Epithelial cell of proximal tubule (primary cell): ENCODE measurements at regions not wholly inside any gene's neighbourhood (a gene's known extent, or its start where the extent isn't known, plus 50 kb on each side); places are given as distances from the start of the nearest gene placed in this dataset.

Experiments used
- DNase-seq: peaks from one replicate; pipeline ENCODE4 v3.0.0-alpha.2; 2011; ENCODE audit warnings: low read depth
- H3K4me3 ChIP-seq: 2 replicates; pipeline ENCODE4 v1.5.1; 2011; ENCODE audit warnings: low read depth, mild to moderate bottlenecking, low read length
- CTCF ChIP-seq: conservative IDR thresholded peaks from 2 replicates; pipeline ENCODE4 v1.5.1; 2012; ENCODE audit warnings: low read depth, mild to moderate bottlenecking, low read length

DNA sequence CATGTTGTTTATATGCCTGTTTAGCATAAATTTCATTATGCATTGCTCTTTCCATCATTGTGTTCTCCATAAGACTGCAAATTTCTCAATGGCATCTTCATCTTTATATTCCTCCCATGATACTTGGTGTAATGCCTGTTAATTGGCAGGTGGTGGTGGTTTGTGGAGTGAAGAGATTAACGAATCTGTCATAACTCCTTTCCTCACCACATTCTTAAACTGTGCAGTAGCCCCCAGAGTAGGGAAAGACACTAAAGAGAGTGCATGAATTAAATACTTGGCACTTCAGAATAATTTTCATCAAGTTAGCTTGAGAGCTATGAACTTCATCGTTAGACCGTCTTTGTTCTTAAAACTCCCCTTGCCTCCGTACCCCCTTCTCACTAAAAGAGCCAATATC is 329.7 kb downstream of the HS3ST3B1 start:
- no peak for DNase-seq
- TF ChIP-seq CTCF, result no peak
- no peak overlapping the region for H3K4me3 ChIP-seq

DNA sequence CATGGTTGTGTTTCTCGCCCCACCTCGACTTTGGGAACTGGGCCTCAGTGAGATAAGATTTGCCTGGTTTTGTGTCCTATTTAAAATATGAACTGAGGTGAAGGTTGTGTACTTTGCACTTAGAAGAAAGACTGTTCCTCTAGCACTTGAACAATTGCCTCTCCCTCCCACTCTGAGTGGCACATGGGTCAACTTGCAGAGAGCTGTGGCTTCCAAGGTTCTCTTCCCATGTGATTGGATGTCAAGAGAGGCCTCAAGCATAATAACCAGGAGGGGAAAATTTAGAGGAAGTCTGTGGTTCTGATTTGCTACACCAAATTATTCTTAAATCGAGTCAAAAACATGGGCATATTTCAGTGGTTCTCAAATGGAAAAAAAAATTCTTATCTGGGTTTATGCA is 329.2 kb downstream of the HS3ST3B1 start:
- TF ChIP-seq CTCF, result no peak
- H3K4me3 ChIP-seq, result no peak overlapping the region
- DNase-seq, result no peak

DNA sequence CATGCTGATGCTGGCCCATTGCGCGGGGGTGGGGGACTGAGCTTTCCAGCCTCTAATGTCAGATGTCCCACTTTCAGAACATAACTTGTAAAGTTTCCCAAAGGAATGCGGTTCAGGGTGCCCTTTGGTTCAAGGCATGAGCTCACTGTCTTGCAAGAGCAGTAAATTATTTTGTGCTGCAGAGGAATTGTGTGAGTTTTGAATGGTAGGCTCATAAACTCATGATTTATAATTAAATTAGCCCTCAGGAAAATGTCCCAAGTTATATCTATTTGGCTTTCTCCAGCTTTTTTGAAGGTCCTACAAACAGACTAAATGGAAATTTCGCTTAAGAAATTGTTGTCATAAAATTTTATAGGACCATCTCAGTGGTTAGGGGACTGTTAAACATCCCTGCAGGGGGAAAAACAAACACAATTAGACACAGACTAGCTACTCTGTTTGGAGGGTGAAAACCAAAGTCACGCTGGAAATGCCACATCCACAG is 321.8 kb downstream of the HS3ST3B1 start:
- DNase-seq, result no peak
- TF ChIP-seq CTCF, result no peak
- H3K4me3 ChIP-seq, result no peak overlapping the region

- TF ChIP-seq CTCF, result no peak
- DNase-seq, result no peak
- H3K4me3 ChIP-seq, result no peak overlapping the region
Observed at GRCh38 chr17:14621826-14622614, 321.1 kb downstream of the HS3ST3B1 start.

GRCh38 chr17:14619821-14620220 is 318.9 kb downstream of the HS3ST3B1 start:
- no peak overlapping the region for H3K4me3 ChIP-seq
- DNase-seq, result no peak
- no peak for TF ChIP-seq CTCF

GRCh38 chr17:14616528-14616927 is 315.6 kb downstream of the HS3ST3B1 start:
- H3K4me3 ChIP-seq, result no peak overlapping the region
- TF ChIP-seq CTCF, result no peak
- no peak for DNase-seq

DNA sequence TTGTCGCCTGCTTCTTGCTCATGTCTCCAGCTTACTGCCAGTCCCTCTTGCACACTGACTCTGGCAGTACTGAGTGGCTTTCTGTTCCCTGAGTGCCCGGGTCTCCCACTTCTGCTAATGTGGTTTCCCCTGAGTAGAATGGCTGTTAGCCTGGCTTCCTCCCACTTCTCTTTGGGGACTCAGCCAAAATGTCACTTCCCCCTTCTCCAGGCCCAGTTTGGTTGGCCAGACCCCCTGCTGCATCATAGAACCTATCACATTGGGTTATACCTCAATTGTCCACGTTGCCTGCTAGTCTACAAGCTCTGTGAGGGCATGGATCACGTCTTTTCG is 304.4 kb downstream of the HS3ST3B1 start:
- no peak for DNase-seq
- H3K4me3 ChIP-seq, result no peak overlapping the region
- no peak for TF ChIP-seq CTCF
